Neural progenitor cell (in vitro differentiated cells): ENCODE measurements at regions not wholly inside any gene's neighbourhood (a gene's known extent, or its start where the extent isn't known, plus 50 kb on each side); places are given as distances from the start of the nearest gene placed in this dataset.

Experiments
- DNase-seq: peaks from one replicate; pipeline ENCODE4 v3.0.0-alpha.2; 2016; ENCODE audit warnings: low spot score
- H2AFZ ChIP-seq: fragments of 200-600 bp; sonication (generic); replicated peaks from 2 replicates; pipeline ENCODE4 v1.6.1; 2016; ENCODE audit warnings: antibody characterized with exemption
- H3F3A ChIP-seq: fragments of 200-600 bp; sonication (generic); 2 replicates; pipeline ENCODE4 v1.6.1; 2016; ENCODE audit warnings: antibody characterized with exemption, low read depth
- H3K27ac ChIP-seq: fragments of 200-600 bp; sonication (generic); 2 replicates; pipeline ENCODE4 v1.5.1; 2016; ENCODE audit warnings: mild to moderate bottlenecking
- H3K27me3 ChIP-seq: fragments of 200-600 bp; sonication (generic); 2 replicates; pipeline ENCODE4 v1.6.1; 2016; ENCODE audit warnings: mild to moderate bottlenecking, moderate library complexity
- H3K36me3 ChIP-seq: fragments of 200-600 bp; sonication (generic); 2 replicates; pipeline ENCODE4 v1.5.1; 2016
- H3K4me1 ChIP-seq: fragments of 200-600 bp; sonication (generic); 2 replicates; pipeline ENCODE4 v1.6.1; 2016; ENCODE audit warnings: mixed run types
- H3K4me2 ChIP-seq: fragments of 200-600 bp; sonication (generic); 2 replicates; pipeline ENCODE4 v1.6.1; 2016
- H3K4me3 ChIP-seq: fragments of 200-600 bp; sonication (generic); 2 replicates; pipeline ENCODE4 v1.5.1; 2016
- H3K79me2 ChIP-seq: fragments of 200-600 bp; sonication (generic); 2 replicates; pipeline ENCODE4 v1.6.1; 2016; ENCODE audit warnings: low read depth
- H3K9ac ChIP-seq: fragments of 200-600 bp; sonication (generic); 2 replicates; pipeline ENCODE4 v1.6.1; 2016
- H3K9me3 ChIP-seq: fragments of 200-600 bp; sonication (generic); 2 replicates; pipeline ENCODE4 v1.5.1; 2016; ENCODE audit warnings: low read depth
- H4K20me1 ChIP-seq: fragments of 200-600 bp; sonication (generic); 2 replicates; pipeline ENCODE4 v1.6.1; 2016; ENCODE audit warnings: low read depth
- H3K27ac Mint-ChIP-seq: 3 replicates; pipeline ENCODE4 v1.8.0; 2021; ENCODE audit warnings: mixed read lengths
- H3K27me3 Mint-ChIP-seq: 2 replicates; pipeline ENCODE4 v1.8.0; 2022; ENCODE audit warnings: low read depth, mild to moderate bottlenecking, inconsistent platforms, moderate library complexity, mixed read lengths; ENCODE audit not compliant: insufficient read depth
- H3K36me3 Mint-ChIP-seq: 3 replicates; pipeline ENCODE4 v1.8.0; 2021; ENCODE audit warnings: mixed read lengths
- H3K4me1 Mint-ChIP-seq: 3 replicates; pipeline ENCODE4 v1.8.0; 2021; ENCODE audit warnings: mixed read lengths
- H3K4me3 Mint-ChIP-seq: 3 replicates; pipeline ENCODE4 v1.8.0; 2021; ENCODE audit warnings: mild to moderate bottlenecking, moderate library complexity, mixed read lengths
- H3K9me3 Mint-ChIP-seq: 3 replicates; pipeline ENCODE4 v1.8.0; 2020; ENCODE audit warnings: mixed read lengths
- EZH2 ChIP-seq: fragments of 200-600 bp; sonication (generic); IDR thresholded peaks from 2 replicates; pipeline ENCODE4 v1.6.1; 2017; ENCODE audit warnings: antibody characterized with exemption, mild to moderate bottlenecking, moderate library complexity
- EZH2phosphoT487 ChIP-seq: fragments of 200-600 bp; sonication (generic); IDR thresholded peaks from 2 replicates; pipeline ENCODE4 v1.6.1; 2017; ENCODE audit warnings: antibody characterized with exemption
- TF ChIP-seq, protein P1 (sequence below): fragments of 200-600 bp; sonication (generic); IDR thresholded peaks from 2 replicates; pipeline ENCODE4 v1.5.1; 2017; ENCODE audit warnings: antibody characterized with exemption, mild to moderate bottlenecking

DNA sequence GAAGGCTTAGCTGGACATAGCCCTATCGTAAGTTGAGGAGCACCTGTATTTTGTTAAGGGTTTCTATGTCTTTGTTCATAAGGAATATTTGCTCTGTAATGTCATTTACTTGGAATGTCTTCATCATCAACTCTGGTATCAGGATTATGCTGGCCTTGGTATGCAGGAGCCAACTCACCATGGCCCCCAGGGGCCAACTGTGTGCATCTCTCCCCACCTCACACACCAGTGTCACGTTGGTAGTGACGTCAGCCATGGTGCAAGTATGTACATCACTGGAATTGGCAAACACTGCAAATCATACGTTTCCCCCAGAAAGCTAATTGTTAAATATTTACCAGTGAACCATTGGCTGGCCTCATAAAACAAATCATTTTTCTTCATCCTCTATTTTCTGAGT lies 70.8 kb downstream of the YTHDF1 start:
- Histone ChIP-seq H3K9ac (no peak overlapping the region), H3K79me2 (no peaks in the 10 kb centered on the region), H3K36me3 (peaks cover 8% of the 10 kb centered on the region), H3K27me3 (no peaks in the 10 kb centered on the region), H4K20me1 (no peaks in the 10 kb centered on the region), H3F3A (no peaks in the 10 kb centered on the region), H2AFZ (no peak overlapping the region), H3K27ac (no peak overlapping the region), H3K4me1 (peaks cover 12% of the 10 kb centered on the region), H3K4me3 (no peak overlapping the region), H3K4me2 (no peak overlapping the region), H3K9me3 (peaks cover 8% of the 10 kb centered on the region)
- Mint-ChIP-seq H3K9me3 (peaks cover 25% of the 10 kb centered on the region), H3K4me3 (no peak overlapping the region), H3K27me3 (peaks cover 4% of the 10 kb centered on the region), H3K36me3 (no peaks in the 10 kb centered on the region), H3K4me1 (peaks cover 5% of the 10 kb centered on the region), H3K27ac (no peak overlapping the region)
- DNase-seq = no peak
- no peak for TF ChIP-seq EZH2phosphoT487
- TF ChIP-seq EZH2 = no peak
- TF ChIP-seq, protein P1, sequence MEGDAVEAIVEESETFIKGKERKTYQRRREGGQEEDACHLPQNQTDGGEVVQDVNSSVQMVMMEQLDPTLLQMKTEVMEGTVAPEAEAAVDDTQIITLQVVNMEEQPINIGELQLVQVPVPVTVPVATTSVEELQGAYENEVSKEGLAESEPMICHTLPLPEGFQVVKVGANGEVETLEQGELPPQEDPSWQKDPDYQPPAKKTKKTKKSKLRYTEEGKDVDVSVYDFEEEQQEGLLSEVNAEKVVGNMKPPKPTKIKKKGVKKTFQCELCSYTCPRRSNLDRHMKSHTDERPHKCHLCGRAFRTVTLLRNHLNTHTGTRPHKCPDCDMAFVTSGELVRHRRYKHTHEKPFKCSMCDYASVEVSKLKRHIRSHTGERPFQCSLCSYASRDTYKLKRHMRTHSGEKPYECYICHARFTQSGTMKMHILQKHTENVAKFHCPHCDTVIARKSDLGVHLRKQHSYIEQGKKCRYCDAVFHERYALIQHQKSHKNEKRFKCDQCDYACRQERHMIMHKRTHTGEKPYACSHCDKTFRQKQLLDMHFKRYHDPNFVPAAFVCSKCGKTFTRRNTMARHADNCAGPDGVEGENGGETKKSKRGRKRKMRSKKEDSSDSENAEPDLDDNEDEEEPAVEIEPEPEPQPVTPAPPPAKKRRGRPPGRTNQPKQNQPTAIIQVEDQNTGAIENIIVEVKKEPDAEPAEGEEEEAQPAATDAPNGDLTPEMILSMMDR = no peak

DNA sequence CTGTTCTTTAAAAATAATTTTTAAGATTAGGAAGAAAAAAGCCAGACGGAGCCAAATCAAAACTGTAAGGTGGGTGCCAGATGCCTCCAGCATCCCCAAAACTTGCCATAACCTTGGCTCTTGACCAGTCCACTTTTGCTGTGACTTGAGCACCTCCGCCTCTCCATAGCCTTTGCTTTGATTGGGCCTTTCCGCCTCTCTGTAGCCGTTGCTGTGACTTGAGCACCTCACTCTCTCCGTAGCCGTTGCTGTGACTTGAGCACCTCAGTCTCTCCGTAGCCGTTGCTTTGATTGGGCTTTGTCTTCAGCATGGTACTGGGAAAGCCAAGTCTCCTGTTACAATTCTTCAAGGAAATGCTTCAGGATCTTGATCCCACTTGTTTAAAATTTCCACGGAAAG lies 73.0 kb downstream of the YTHDF1 start:
- H3K9ac ChIP-seq = no peak overlapping the region
- H3K79me2 ChIP-seq = no peaks in the 10 kb centered on the region
- Mint-ChIP-seq H3K27me3 (peaks cover 4% of the 10 kb centered on the region), H3K4me3 (no peak overlapping the region), H3K27ac (no peak overlapping the region), H3K9me3 (peaks cover 11% of the 10 kb centered on the region), H3K36me3 (no peaks in the 10 kb centered on the region), H3K4me1 (peaks cover 3% of the 10 kb centered on the region)
- H3K27me3 ChIP-seq = no peaks in the 10 kb centered on the region
- no peak overlapping the region for H2AFZ ChIP-seq
- no peak overlapping the region for H3K27ac ChIP-seq
- no peaks in the 10 kb centered on the region for H3F3A ChIP-seq
- H3K4me1 ChIP-seq = peaks cover 12% of the 10 kb centered on the region
- DNase-seq = no peak
- H3K4me3 ChIP-seq = no peak overlapping the region
- H4K20me1 ChIP-seq = no peaks in the 10 kb centered on the region
- no peak for TF ChIP-seq EZH2
- TF ChIP-seq, protein P1 = no peak
- TF ChIP-seq EZH2phosphoT487 = no peak
- H3K4me2 ChIP-seq = no peak overlapping the region
- peaks cover 8% of the 10 kb centered on the region for H3K36me3 ChIP-seq
- peaks cover 8% of the 10 kb centered on the region for H3K9me3 ChIP-seq

DNA sequence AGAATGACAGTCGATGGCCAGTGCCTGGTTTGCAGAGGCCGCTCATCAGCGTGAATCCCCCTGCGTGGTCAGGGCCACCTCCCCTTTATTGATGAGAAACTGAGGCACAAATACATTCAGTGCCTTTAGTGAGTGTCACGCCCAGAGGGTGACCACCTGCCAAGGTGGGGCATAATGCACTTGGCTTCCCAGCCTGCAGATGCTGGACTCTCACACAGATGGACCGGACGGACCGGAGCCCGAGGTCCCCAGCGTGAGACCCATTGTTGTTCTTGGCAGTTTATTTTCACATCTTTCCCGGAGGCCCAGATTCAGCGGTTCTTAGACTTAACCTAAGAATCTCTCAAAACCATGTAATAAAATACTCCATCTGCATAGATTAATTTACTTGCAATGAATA lies 74.4 kb downstream of the YTHDF1 start:
- H3K27me3 Mint-ChIP-seq = peaks cover 1% of the 10 kb centered on the region
- Histone ChIP-seq H3K27ac (no peak overlapping the region), H3K4me3 (no peak overlapping the region), H4K20me1 (no peaks in the 10 kb centered on the region), H3K79me2 (no peaks in the 10 kb centered on the region), H3K27me3 (no peaks in the 10 kb centered on the region), H3K36me3 (no peaks in the 10 kb centered on the region), H2AFZ (no peak overlapping the region), H3K4me2 (no peak overlapping the region), H3K4me1 (peaks cover 12% of the 10 kb centered on the region), H3F3A (no peaks in the 10 kb centered on the region), H3K9me3 (no peaks in the 10 kb centered on the region), H3K9ac (no peak overlapping the region)
- DNase-seq = no peak
- peaks cover under 1% of the 10 kb centered on the region for H3K9me3 Mint-ChIP-seq
- peaks cover 3% of the 10 kb centered on the region for H3K4me1 Mint-ChIP-seq
- TF ChIP-seq EZH2 (no peak), EZH2phosphoT487 (no peak)
- TF ChIP-seq, protein P1 = no peak
- no peak overlapping the region for H3K27ac Mint-ChIP-seq
- H3K36me3 Mint-ChIP-seq = no peaks in the 10 kb centered on the region
- peak overlapping the region; percentile 20 for H3K4me3 Mint-ChIP-seq
